GM23248 (cell line): ENCODE measurements at regions not wholly inside any gene's neighbourhood (a gene's known extent, or its start where the extent isn't known, plus 50 kb on each side); places are given as distances from the start of the nearest gene placed in this dataset.

ENCODE experiments used
- EZH2 ChIP-seq: fragments of 200-600 bp; sonication (generic); IDR thresholded peaks from 2 replicates; pipeline ENCODE4 v1.6.1; 2018; ENCODE audit warnings: antibody characterized with exemption, mild to moderate bottlenecking; ENCODE audit not compliant: insufficient read depth, poor library complexity, severe bottlenecking
- EZH2phosphoT487 ChIP-seq: fragments of 200-600 bp; sonication (generic); IDR thresholded peaks from 2 replicates; pipeline ENCODE4 v1.6.1; 2018; ENCODE audit warnings: antibody characterized with exemption, moderate library complexity, mild to moderate bottlenecking, low read depth; ENCODE audit not compliant: insufficient read depth

- TF ChIP-seq EZH2phosphoT487 = no peak
- no peak for TF ChIP-seq EZH2
Observed at GRCh38 chr9:73573235-73573634, 421.6 kb downstream of the ANXA1 start.
